IMR-90 (cell line): ENCODE measurements at regions not wholly inside any gene's neighbourhood (a gene's known extent, or its start where the extent isn't known, plus 50 kb on each side); places are given as distances from the start of the nearest gene placed in this dataset.
A peak's percentile ranks its signal among the peaks of the same experiment; 100 is the strongest.

ENCODE experiments used
- ATAC-seq: fragments of 200-7000 bp; cut with Tn5 transposase; 2 replicates; pipeline ENCODE4 v1.9.1; 2020; ENCODE audit warnings: low read depth, mild to moderate bottlenecking, moderate library complexity
- BruUV-seq: library from RNA; stranded (reverse); fragments of 400-500 nt; replicated peaks from 2 replicates; lab custom pipeline; 2021; lab: Mats Ljungman, UMichigan
- CTCF ChIA-PET: fragments of 300-600 bp; formaldehyde crosslinking; extraction: SDS; loops from one replicate; lab custom pipeline; 2021; ENCODE audit warnings: antibody characterized with exemption; lab: Yijun Ruan, JAX
- POLR2A ChIA-PET: fragments of 300-600 bp; sonication (Branson Sonifier 250); formaldehyde crosslinking; loops from one replicate; lab custom pipeline; 2022; ENCODE audit warnings: antibody characterized with exemption; ENCODE audit not compliant: unreplicated experiment; lab: Charles Lee
- DNase-seq: peaks from one replicate; pipeline ENCODE4 v3.0.0; 2013
- H2AFZ ChIP-seq: replicated peaks from 2 replicates; pipeline ENCODE3; 2013; ENCODE audit warnings: low read length, mild to moderate bottlenecking; ENCODE audit not compliant: poor library complexity
- H2AK5ac ChIP-seq: 2 replicates; pipeline ENCODE4 v1.6.1; 2013; ENCODE audit warnings: low read depth, low read length, inconsistent platforms
- H2AK9ac ChIP-seq: replicated peaks from 2 replicates; pipeline ENCODE3; 2013; ENCODE audit warnings: mild to moderate bottlenecking, low read depth, low read length, moderate library complexity; ENCODE audit not compliant: poor library complexity
- H2BK120ac ChIP-seq: 2 replicates; pipeline ENCODE4 v1.6.1; 2013; ENCODE audit warnings: low read depth, low read length, inconsistent platforms
- H2BK15ac ChIP-seq: 3 replicates; pipeline ENCODE4 v1.6.1; 2013; ENCODE audit warnings: low read depth, low read length, inconsistent platforms
- H2BK20ac ChIP-seq: 2 replicates; pipeline ENCODE4 v1.6.1; 2013; ENCODE audit warnings: low read depth, mild to moderate bottlenecking, inconsistent platforms, low read length, moderate library complexity
- H2BK5ac ChIP-seq: 2 replicates; pipeline ENCODE4 v1.6.1; 2013; ENCODE audit warnings: mild to moderate bottlenecking, low read depth, low read length, inconsistent platforms; ENCODE audit not compliant: poor library complexity, severe bottlenecking
- H3K14ac ChIP-seq: replicated peaks from 2 replicates; pipeline ENCODE4 v1.6.1; 2013; ENCODE audit warnings: low read depth, low read length, inconsistent platforms
- H3K18ac ChIP-seq: 2 replicates; pipeline ENCODE4 v1.6.1; 2013; ENCODE audit warnings: low read depth, low read length, control low read depth
- H3K23ac ChIP-seq: 2 replicates; pipeline ENCODE4 v1.6.1; 2013; ENCODE audit warnings: low read depth, low read length, inconsistent platforms
- H3K27ac ChIP-seq: 2 replicates; pipeline ENCODE4 v1.5.1; 2013; ENCODE audit warnings: mild to moderate bottlenecking, control low read depth, low read length; ENCODE audit not compliant: insufficient read depth
- H3K27me3 ChIP-seq: 2 replicates; pipeline ENCODE4 v1.6.1; 2013; ENCODE audit warnings: low read length; ENCODE audit not compliant: control insufficient read depth, insufficient read depth
- H3K36me3 ChIP-seq: 2 replicates; pipeline ENCODE4 v1.6.1; 2013; ENCODE audit warnings: low read length, mixed read lengths; ENCODE audit not compliant: control insufficient read depth, insufficient read depth
- H3K4ac ChIP-seq: 2 replicates; pipeline ENCODE4 v1.6.1; 2013; ENCODE audit warnings: low read depth, low read length, inconsistent platforms
- H3K4me1 ChIP-seq: 2 replicates; pipeline ENCODE4 v1.6.1; 2013; ENCODE audit warnings: low read length, mixed read lengths; ENCODE audit not compliant: control insufficient read depth, insufficient read depth
- H3K4me2 ChIP-seq: 2 replicates; pipeline ENCODE4 v1.6.1; 2013; ENCODE audit warnings: low read depth, mild to moderate bottlenecking, control low read depth, low read length, moderate library complexity
- H3K4me3 ChIP-seq: 2 replicates; pipeline ENCODE4 v1.5.1; 2013; ENCODE audit warnings: low read depth, mild to moderate bottlenecking, control low read depth, low read length, moderate library complexity; ENCODE audit not compliant: insufficient read depth
- H3K56ac ChIP-seq: 2 replicates; pipeline ENCODE4 v1.6.1; 2013; ENCODE audit warnings: low read length, inconsistent platforms; ENCODE audit not compliant: insufficient read depth; ENCODE audit errors: extremely low read depth
- H3K79me1 ChIP-seq, 2 experiments: 2 replicates each; pipeline ENCODE4 v1.6.1; 2013; ENCODE audit warnings: low read length in 2 of 2, inconsistent platforms in 1 of 2, low read depth in 1 of 2
- H3K9ac ChIP-seq: 2 replicates; pipeline ENCODE4 v1.6.1; 2013; ENCODE audit warnings: low read depth, low read length, control low read depth
- H3K9me1 ChIP-seq: 2 replicates; pipeline ENCODE4 v1.6.1; 2013; ENCODE audit warnings: low read length, inconsistent platforms; ENCODE audit not compliant: insufficient read depth
- H3K9me3 ChIP-seq: 2 replicates; pipeline ENCODE4 v1.6.1; 2013; ENCODE audit warnings: low read length; ENCODE audit not compliant: control insufficient read depth, insufficient read depth
- H4K20me1 ChIP-seq: 2 replicates; pipeline ENCODE4 v1.6.1; 2013; ENCODE audit warnings: low read length, inconsistent platforms; ENCODE audit not compliant: insufficient read depth
- H4K5ac ChIP-seq: 2 replicates; pipeline ENCODE4 v1.6.1; 2013; ENCODE audit warnings: mild to moderate bottlenecking, low read depth, low read length, control low read depth
- H4K8ac ChIP-seq, 2 experiments: 2 replicates each; pipeline ENCODE4 v1.6.1; 2013; ENCODE audit warnings: low read depth in 2 of 2, low read length in 2 of 2, control low read depth in 1 of 2, inconsistent platforms in 1 of 2
- H4K91ac ChIP-seq: 2 replicates; pipeline ENCODE4 v1.6.1; 2013; ENCODE audit warnings: low read depth, low read length, inconsistent platforms; ENCODE audit not compliant: insufficient read depth
- BHLHE40 ChIP-seq: fragments of 150-350 bp; IDR thresholded peaks from 2 replicates; pipeline ENCODE4 v1.6.1; 2016; ENCODE audit warnings: mild to moderate bottlenecking, low read depth, low read length
- CEBPB ChIP-seq: IDR thresholded peaks from 2 replicates; pipeline ENCODE4 v1.6.1; 2012; ENCODE audit warnings: low read depth, low read length, improper control_type of control experiment
- FOS ChIP-seq: fragments of 150-350 bp; IDR thresholded peaks from 2 replicates; pipeline ENCODE4 v1.6.1; 2016; ENCODE audit warnings: low read depth, low read length
- MAFK ChIP-seq: IDR thresholded peaks from 2 replicates; pipeline ENCODE4 v1.6.1; 2012; ENCODE audit warnings: low read depth, low read length, improper control_type of control experiment
- MXI1 ChIP-seq: IDR thresholded peaks from 2 replicates; pipeline ENCODE4 v1.6.1; 2012; ENCODE audit warnings: low read depth, mild to moderate bottlenecking, low read length, moderate library complexity, borderline replicate concordance
- NFE2L2 ChIP-seq: fragments of 150-350 bp; IDR thresholded peaks from 2 replicates; pipeline ENCODE4 v1.6.1; 2016; ENCODE audit warnings: low read depth, mild to moderate bottlenecking, low read length
- POLR2A ChIP-seq: IDR thresholded peaks from 2 replicates; pipeline ENCODE4 v1.6.1; 2012; ENCODE audit warnings: mild to moderate bottlenecking, low read depth, low read length
- USF2 ChIP-seq: fragments of 150-350 bp; IDR thresholded peaks from 2 replicates; pipeline ENCODE4 v1.6.1; 2017; ENCODE audit warnings: mild to moderate bottlenecking, antibody characterized with exemption, low read length, low read depth
- whole genome bisulfite sequencing, 2 experiments: methylation state at CpG; one replicate each; pipeline versions ENCODE4 v1.1.5 to v1.1.7; 2013; ENCODE audit warnings: missing lambda C conversion rate in 2 of 2; ENCODE audit not compliant: insufficient read length in 1 of 2; ENCODE audit errors: extremely low coverage in 2 of 2; 5-methylcytosine and 5-hydroxymethylcytosine counted together
- dilution Hi-C: fragments of 300-500 bp; cut with HindIII; formaldehyde crosslinking; loops from one replicate; pipeline ENCODE4 v1.14.3; 2018; ENCODE audit warnings: low sequenced_read_pairs; ENCODE audit not compliant: unreplicated experiment
- in situ Hi-C: fragments of 300-500 bp; cut with MboI; formaldehyde crosslinking; loops from 3 replicates; pipeline ENCODE4 v1.14.3; 2019; ENCODE audit warnings: low sequenced_read_pairs, inconsistent platforms, mixed read lengths
- intact Hi-C: fragments of 100-400 bp; cut with micrococcal nuclease; formaldehyde crosslinking; loops from 2 replicates; pipeline ENCODE4 v1.10.0; 2022

- no peak for ATAC-seq
- POLR2A ChIA-PET: no interaction called here
- H2BK5ac ChIP-seq: no peak overlapping the region
These were observed 233.8 kb downstream of the RHOU start for GRCh38 chr1:228968891-228969606.

More at GRCh38 chr1:228968891-228969606, 233.8 kb downstream of the RHOU start:
- Histone ChIP-seq H3K14ac (no peak overlapping the region), H4K91ac (peak overlapping the region; percentile 55), H3K36me3 (no peaks in the 10 kb centered on the region), H3K56ac (no peak overlapping the region), H3K9me1 (peaks cover 5% of the 10 kb centered on the region; the same call in 1 of the 2 replicates), H3K9me3 (no peaks in the 10 kb centered on the region), H2BK120ac (peak overlapping the region; percentile 36), H2BK20ac (peak overlapping the region; percentile 37), H4K20me1 (no peaks in the 10 kb centered on the region), H2AK5ac (no peak overlapping the region), H4K8ac (peak overlapping the region in 1 of 2 experiments; percentile 37; a peak in 2 of 4 replicates), H4K5ac (peak overlapping the region; percentile 53; the same call in 1 of the 2 replicates), H3K9ac (no peak overlapping the region), H3K4me3 (no peak overlapping the region), H3K23ac (no peak overlapping the region), H3K27ac (no peak overlapping the region), H3K27me3 (no peaks in the 10 kb centered on the region), H3K18ac (peak overlapping the region; percentile 26; the same call in 1 of the 2 replicates), H3K4me2 (peak overlapping the region; percentile 8), H2AK9ac (no peak overlapping the region), H2AFZ (peak overlapping the region; percentile 58), H2BK15ac (0 out of 3 replicates have a peak overlapping the region, but pooled peaks have one; percentile 8), H3K79me1 (no peaks in the 10 kb centered on the region), H3K4me1 (peaks cover 7% of the 10 kb centered on the region), H3K4ac (peak overlapping the region; percentile 31)
- intact Hi-C loops (no loop called here), in situ Hi-C loops (no loop called here), dilution Hi-C loops (no loop called here)
- 44% methylated on average over 7 of the region's 15 CpGs; no CpG with 5 or more reads in 1 of the 2 experiments for WGBS, 2 experiments
- CTCF ChIA-PET: no interaction called here
- TF ChIP-seq NFE2L2: no peak
- no peak for TF ChIP-seq USF2
- TF ChIP-seq CEBPB: no peak
- TF ChIP-seq POLR2A: no peak
- TF ChIP-seq FOS: no peak
- TF ChIP-seq MXI1: no peak
- no peak for TF ChIP-seq BHLHE40
- no peak for TF ChIP-seq MAFK
- no peak for DNase-seq
- BruUV-seq: no TSS peak
